HepG2 (cell line): ENCODE measurements at regions not wholly inside any gene's neighbourhood (a gene's known extent, or its start where the extent isn't known, plus 50 kb on each side); places are given as distances from the start of the nearest gene placed in this dataset.

Experiments
- ATAC-seq: fragments of 200-7000 bp; cut with Tn5 transposase; 3 replicates; pipeline ENCODE4 v1.9.1; 2020; ENCODE audit warnings: mild to moderate bottlenecking, moderate library complexity
- BruUV-seq: library from RNA; stranded (reverse); fragments of 400-500 nt; replicated peaks from 2 replicates; lab custom pipeline; 2021; lab: Mats Ljungman, UMichigan
- CTCF ChIA-PET: fragments of 300-600 bp; formaldehyde crosslinking; extraction: SDS; loops from one replicate; lab custom pipeline; 2021; ENCODE audit warnings: low total read pairs, inconsistent platforms, low intra/inter-chr PET ratio; lab: Yijun Ruan, JAX
- POLR2A ChIA-PET: fragments of 350-600 bp; sonication (Branson Sonifier 250); formaldehyde crosslinking; loops from one replicate; lab custom pipeline; 2020; ENCODE audit warnings: antibody characterized with exemption, inconsistent platforms; lab: Yijun Ruan, JAX
- DNase-seq: peaks from one replicate; pipeline ENCODE4 v3.0.0-alpha.2; 2015; ENCODE audit warnings: low spot score
- FAIRE-seq: peaks from 3 replicates; lab custom pipeline; 2011; peaks lifted over from hg19 to GRCh38; lab: Jason Lieb, UNC
- H2AFZ ChIP-seq: one replicate; pipeline ENCODE4 v1.6.1; 2011; ENCODE audit warnings: low read length, inconsistent platforms
- H3K27ac ChIP-seq: fragments of 300-600 bp; 3 replicates; pipeline ENCODE4 v1.8.0; 2011; ENCODE audit warnings: mixed run types, mild to moderate bottlenecking, mixed read lengths, low read length, inconsistent platforms; ENCODE audit not compliant: insufficient read depth; ENCODE audit errors: extremely low read length
- H3K27me3 ChIP-seq, 2 experiments: fragments of 200-600 bp in 1 of 2; 2 replicates in 1 of 2; 3 replicates in 1 of 2; pipeline versions ENCODE4 v1.6.0 to v1.8.0; 2011; ENCODE audit warnings: low read length in 2 of 2, mild to moderate bottlenecking in 2 of 2, moderate library complexity in 2 of 2, inconsistent platforms in 1 of 2; ENCODE audit not compliant: insufficient read depth in 2 of 2, control insufficient read depth in 1 of 2
- H3K36me3 ChIP-seq, 2 experiments: fragments of 200-600 bp in 1 of 2; replicated peaks in 1 of 2; 2 replicates in 1 of 2; 3 replicates in 1 of 2; pipeline versions ENCODE4 v1.5.1 to v1.8.0; 2011; ENCODE audit warnings: low read length in 2 of 2, inconsistent platforms in 1 of 2; ENCODE audit not compliant: insufficient read depth in 2 of 2, control insufficient read depth in 1 of 2
- H3K4me1 ChIP-seq: 2 replicates; pipeline ENCODE4 v1.5.1; 2012; ENCODE audit warnings: low read length, inconsistent platforms; ENCODE audit not compliant: insufficient read depth
- H3K4me2 ChIP-seq: 2 replicates; pipeline ENCODE4 v1.6.0; 2011; ENCODE audit warnings: low read depth, low read length, inconsistent platforms
- H3K4me3 ChIP-seq, 3 experiments: fragments of 200-600 bp in 1 of 3; sonication (generic), shearing (Covaris generic) in 1 of 3; replicated peaks in 1 of 3; 2 replicates each; pipeline ENCODE4 v1.5.1; 2011 to 2016; ENCODE audit warnings: low read length in 3 of 3, inconsistent platforms in 2 of 3, low read depth in 2 of 3, mild to moderate bottlenecking in 2 of 3, control low read depth in 1 of 3, mixed read lengths in 1 of 3; ENCODE audit not compliant: insufficient read depth in 1 of 3
- H3K79me2 ChIP-seq: one replicate; pipeline ENCODE4 v1.6.1; 2011; ENCODE audit warnings: low read length, inconsistent platforms; ENCODE audit not compliant: insufficient read depth
- H3K9ac ChIP-seq: 2 replicates; pipeline ENCODE4 v1.6.0; 2011; ENCODE audit warnings: mild to moderate bottlenecking, low read depth, low read length, inconsistent platforms; ENCODE audit not compliant: insufficient read depth
- H3K9me3 ChIP-seq: 2 replicates; pipeline ENCODE4 v1.5.1; 2012; ENCODE audit warnings: mild to moderate bottlenecking, low read length
- H4K20me1 ChIP-seq: 2 replicates; pipeline ENCODE4 v1.6.0; 2011; ENCODE audit warnings: inconsistent platforms, mild to moderate bottlenecking, low read length, moderate library complexity; ENCODE audit not compliant: insufficient read depth
- MAFK ChIP-seq, 2 experiments: IDR thresholded peaks in 1 of 2; conservative IDR thresholded peaks in 1 of 2; 2 replicates each; pipeline ENCODE4 v1.6.1; 2011; ENCODE audit warnings: improper control_type of control experiment in 2 of 2, low read length in 2 of 2
- NFRKB ChIP-seq: fragments of 450-650 bp; IDR thresholded peaks from 2 replicates; pipeline ENCODE4 v1.6.1; 2017
- STAT5B ChIP-seq: sonication (generic); formaldehyde crosslinking; IDR thresholded peaks from 2 replicates; pipeline ENCODE4 v1.4.0; 2020; ENCODE audit warnings: missing genetic modification reagents
- WGBS: methylation state at CpG from one replicate; pipeline ENCODE4 v1.1.6; 2017; ENCODE audit warnings: low lambda C conversion rate; 5-methylcytosine and 5-hydroxymethylcytosine counted together
- in situ Hi-C: cut with HindIII; loops from 2 replicates; pipeline ENCODE4 v1.10.0; 2017; ENCODE audit warnings: low pct_unique_long_range_greater_than_20kb; ENCODE audit not compliant: extremely low pct_ligation_motif_present
- intact Hi-C: fragments of 100-400 bp; cut with micrococcal nuclease; formaldehyde crosslinking; loops from one replicate; pipeline ENCODE4 v1.10.0; 2022; ENCODE audit not compliant: unreplicated experiment
- TF ChIP-seq, protein P1 (sequence below): sonication (generic); formaldehyde crosslinking; IDR thresholded peaks from 2 replicates; pipeline ENCODE4 v1.5.0; 2020; ENCODE audit warnings: mild to moderate bottlenecking, missing genetic modification reagents, moderate library complexity
- TF ChIP-seq, protein P2 (sequence below): sonication (generic); formaldehyde crosslinking; IDR thresholded peaks from 2 replicates; pipeline ENCODE4 v1.9.0; 2021; ENCODE audit warnings: mild to moderate bottlenecking, missing genetic modification reagents

DNA sequence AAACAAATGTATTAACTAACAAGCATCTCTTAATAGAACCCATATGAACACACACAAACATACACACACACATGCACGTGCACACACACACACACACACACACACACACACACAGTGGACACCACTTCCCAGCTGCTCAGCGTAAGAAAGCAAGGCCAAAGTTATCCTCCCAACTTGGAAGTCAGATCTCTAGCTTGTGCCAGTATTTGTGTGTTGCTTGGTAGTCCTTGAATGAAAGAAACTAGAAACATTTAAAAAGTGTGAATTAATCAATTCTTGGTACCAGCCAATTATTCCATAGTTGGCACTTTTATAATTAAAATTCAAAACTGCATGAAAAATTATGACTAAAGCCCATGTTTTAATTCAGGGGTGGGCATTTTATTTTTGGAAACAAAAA, 178.1 kb downstream of the TMEM161B start:
- Histone ChIP-seq H4K20me1 (no peaks in the 10 kb centered on the region), H2AFZ (no peak overlapping the region), H3K79me2 (no peaks in the 10 kb centered on the region), H3K4me2 (no peak overlapping the region), H3K27me3 (no peaks in the 10 kb centered on the region), H3K27ac (no peak overlapping the region), H3K4me3 (no peak overlapping the region), H3K36me3 (no peaks in the 10 kb centered on the region), H3K9me3 (no peaks in the 10 kb centered on the region), H3K4me1 (no peaks in the 10 kb centered on the region), H3K9ac (no peak overlapping the region)
- in situ Hi-C loops (no loop called here), intact Hi-C loops (no loop called here)
- no peak for FAIRE-seq
- ChIA-PET CTCF (no interaction called here), POLR2A (no interaction called here)
- TF ChIP-seq MAFK (conservative IDR thresholded peaks at IDR 0.05 in 1 of 2, IDR thresholded peaks at IDR 0.05 in 1 of 2; ENCODE audit: low read length in 2 of 2) (0 out of 4 replicates have a peak, but pooled peaks of 1 of the 2 experiments have one; percentile 8), STAT5B (CRISPR knock-in tag) (no peak), NFRKB (no peak)
- no TSS peak for BruUV-seq
- ATAC-seq: no peak
- no peak for DNase-seq
- 42% methylated on average over 2 of the region's 2 CpGs for WGBS

DNA sequence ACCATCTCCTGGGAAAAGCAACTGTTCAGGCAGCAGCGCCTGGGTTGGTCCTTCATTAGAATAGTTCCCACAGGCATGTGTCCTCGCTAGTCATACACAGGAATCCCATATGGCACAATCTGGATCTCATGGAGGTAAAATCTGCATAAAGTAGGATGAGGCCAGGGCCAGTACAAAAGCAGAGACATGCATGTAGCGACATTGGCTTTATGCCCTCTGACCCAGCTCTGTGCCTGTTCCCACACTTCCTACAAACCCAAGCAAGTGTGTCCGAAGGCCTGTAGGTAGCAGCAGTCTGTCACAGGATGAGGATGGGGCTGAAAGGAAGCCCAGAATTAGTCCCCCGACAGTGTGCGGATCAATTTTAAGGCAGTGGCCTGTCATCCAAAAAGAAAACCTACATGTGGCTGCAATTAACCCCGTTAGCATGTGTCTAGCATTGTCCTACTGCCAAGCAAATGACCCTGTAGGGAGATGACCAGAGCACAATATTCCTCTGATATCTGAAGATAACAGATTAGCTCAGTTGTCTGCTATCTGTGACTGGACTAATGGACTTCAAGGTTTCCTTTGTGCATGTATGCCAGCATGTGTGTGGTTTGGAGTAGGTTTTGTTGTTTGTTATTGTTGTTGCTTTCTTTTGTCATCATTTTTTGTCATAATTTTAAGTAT, 178.8 kb downstream of the TMEM161B start:
- DNase-seq (no peak), FAIRE-seq (no peak), ATAC-seq (no peak)
- TF ChIP-seq, protein P1, sequence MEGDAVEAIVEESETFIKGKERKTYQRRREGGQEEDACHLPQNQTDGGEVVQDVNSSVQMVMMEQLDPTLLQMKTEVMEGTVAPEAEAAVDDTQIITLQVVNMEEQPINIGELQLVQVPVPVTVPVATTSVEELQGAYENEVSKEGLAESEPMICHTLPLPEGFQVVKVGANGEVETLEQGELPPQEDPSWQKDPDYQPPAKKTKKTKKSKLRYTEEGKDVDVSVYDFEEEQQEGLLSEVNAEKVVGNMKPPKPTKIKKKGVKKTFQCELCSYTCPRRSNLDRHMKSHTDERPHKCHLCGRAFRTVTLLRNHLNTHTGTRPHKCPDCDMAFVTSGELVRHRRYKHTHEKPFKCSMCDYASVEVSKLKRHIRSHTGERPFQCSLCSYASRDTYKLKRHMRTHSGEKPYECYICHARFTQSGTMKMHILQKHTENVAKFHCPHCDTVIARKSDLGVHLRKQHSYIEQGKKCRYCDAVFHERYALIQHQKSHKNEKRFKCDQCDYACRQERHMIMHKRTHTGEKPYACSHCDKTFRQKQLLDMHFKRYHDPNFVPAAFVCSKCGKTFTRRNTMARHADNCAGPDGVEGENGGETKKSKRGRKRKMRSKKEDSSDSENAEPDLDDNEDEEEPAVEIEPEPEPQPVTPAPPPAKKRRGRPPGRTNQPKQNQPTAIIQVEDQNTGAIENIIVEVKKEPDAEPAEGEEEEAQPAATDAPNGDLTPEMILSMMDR (CRISPR knock-in tag): 0 out of 2 replicates have a peak, but pooled peaks have one; percentile 11
- TF ChIP-seq, protein P2, sequence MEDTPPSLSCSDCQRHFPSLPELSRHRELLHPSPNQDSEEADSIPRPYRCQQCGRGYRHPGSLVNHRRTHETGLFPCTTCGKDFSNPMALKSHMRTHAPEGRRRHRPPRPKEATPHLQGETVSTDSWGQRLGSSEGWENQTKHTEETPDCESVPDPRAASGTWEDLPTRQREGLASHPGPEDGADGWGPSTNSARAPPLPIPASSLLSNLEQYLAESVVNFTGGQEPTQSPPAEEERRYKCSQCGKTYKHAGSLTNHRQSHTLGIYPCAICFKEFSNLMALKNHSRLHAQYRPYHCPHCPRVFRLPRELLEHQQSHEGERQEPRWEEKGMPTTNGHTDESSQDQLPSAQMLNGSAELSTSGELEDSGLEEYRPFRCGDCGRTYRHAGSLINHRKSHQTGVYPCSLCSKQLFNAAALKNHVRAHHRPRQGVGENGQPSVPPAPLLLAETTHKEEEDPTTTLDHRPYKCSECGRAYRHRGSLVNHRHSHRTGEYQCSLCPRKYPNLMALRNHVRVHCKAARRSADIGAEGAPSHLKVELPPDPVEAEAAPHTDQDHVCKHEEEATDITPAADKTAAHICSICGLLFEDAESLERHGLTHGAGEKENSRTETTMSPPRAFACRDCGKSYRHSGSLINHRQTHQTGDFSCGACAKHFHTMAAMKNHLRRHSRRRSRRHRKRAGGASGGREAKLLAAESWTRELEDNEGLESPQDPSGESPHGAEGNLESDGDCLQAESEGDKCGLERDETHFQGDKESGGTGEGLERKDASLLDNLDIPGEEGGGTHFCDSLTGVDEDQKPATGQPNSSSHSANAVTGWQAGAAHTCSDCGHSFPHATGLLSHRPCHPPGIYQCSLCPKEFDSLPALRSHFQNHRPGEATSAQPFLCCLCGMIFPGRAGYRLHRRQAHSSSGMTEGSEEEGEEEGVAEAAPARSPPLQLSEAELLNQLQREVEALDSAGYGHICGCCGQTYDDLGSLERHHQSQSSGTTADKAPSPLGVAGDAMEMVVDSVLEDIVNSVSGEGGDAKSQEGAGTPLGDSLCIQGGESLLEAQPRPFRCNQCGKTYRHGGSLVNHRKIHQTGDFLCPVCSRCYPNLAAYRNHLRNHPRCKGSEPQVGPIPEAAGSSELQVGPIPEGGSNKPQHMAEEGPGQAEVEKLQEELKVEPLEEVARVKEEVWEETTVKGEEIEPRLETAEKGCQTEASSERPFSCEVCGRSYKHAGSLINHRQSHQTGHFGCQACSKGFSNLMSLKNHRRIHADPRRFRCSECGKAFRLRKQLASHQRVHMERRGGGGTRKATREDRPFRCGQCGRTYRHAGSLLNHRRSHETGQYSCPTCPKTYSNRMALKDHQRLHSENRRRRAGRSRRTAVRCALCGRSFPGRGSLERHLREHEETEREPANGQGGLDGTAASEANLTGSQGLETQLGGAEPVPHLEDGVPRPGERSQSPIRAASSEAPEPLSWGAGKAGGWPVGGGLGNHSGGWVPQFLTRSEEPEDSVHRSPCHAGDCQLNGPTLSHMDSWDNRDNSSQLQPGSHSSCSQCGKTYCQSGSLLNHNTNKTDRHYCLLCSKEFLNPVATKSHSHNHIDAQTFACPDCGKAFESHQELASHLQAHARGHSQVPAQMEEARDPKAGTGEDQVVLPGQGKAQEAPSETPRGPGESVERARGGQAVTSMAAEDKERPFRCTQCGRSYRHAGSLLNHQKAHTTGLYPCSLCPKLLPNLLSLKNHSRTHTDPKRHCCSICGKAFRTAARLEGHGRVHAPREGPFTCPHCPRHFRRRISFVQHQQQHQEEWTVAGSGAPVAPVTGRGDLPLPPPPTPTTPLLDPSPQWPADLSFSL: no peak
- Histone ChIP-seq H3K9ac (no peak overlapping the region), H3K36me3 (no peaks in the 10 kb centered on the region), H3K4me3 (no peak overlapping the region), H4K20me1 (no peaks in the 10 kb centered on the region), H3K4me1 (no peaks in the 10 kb centered on the region), H3K79me2 (no peaks in the 10 kb centered on the region), H3K9me3 (no peaks in the 10 kb centered on the region), H3K27ac (no peak overlapping the region), H3K4me2 (no peak overlapping the region), H2AFZ (no peak overlapping the region), H3K27me3 (no peaks in the 10 kb centered on the region)
- CTCF ChIA-PET: no interaction called here
- no TSS peak for BruUV-seq
- in situ Hi-C loops (no loop called here), intact Hi-C loops (no loop called here)
- POLR2A ChIA-PET: no interaction called here
- WGBS: 63% methylated on average over 7 of the region's 7 CpGs
